GM19468 (cell line): ENCODE measurements at regions not wholly inside any gene's neighbourhood (a gene's known extent, or its start where the extent isn't known, plus 50 kb on each side); places are given as distances from the start of the nearest gene placed in this dataset.
"Not testable (repeated sequence)": the region's sequence is repeated elsewhere in the genome, so short reads cannot be mapped to it uniquely, and the experiment has no call there.

Experiments
- ATAC-seq: cut with Tn5 transposase; IDR thresholded peaks from one replicate; pipeline ENCODE4 v1.9.1; 2021; ENCODE audit warnings: mild to moderate bottlenecking, moderate library complexity, moderate number of reproducible peaks; ENCODE audit not compliant: unreplicated experiment; ENCODE audit errors: extremely low read depth

- no peak for ATAC-seq
These were observed 598.1 kb upstream of the CBLB start for GRCh38 chr3:106466881-106467280.

GRCh38 chr3:106473576-106474475, 605.0 kb upstream of the CBLB start:
- ATAC-seq: no peak

GRCh38 chr3:106482451-106482850, 613.6 kb upstream of the CBLB start:
- no peak for ATAC-seq

- no peak for ATAC-seq
These were observed 616.4 kb upstream of the CBLB start for GRCh38 chr3:106485217-106485616.

GRCh38 chr3:106485802-106486201, 617.0 kb upstream of the CBLB start:
- ATAC-seq: no peak

- ATAC-seq: not testable (repeated sequence)
These were observed 618.3 kb upstream of the CBLB start for GRCh38 chr3:106486945-106487639.

- no peak for ATAC-seq
These were observed 619.5 kb upstream of the CBLB start for GRCh38 chr3:106488331-106488730.

- ATAC-seq: no peak
These were observed 623.0 kb upstream of the CBLB start for GRCh38 chr3:106491796-106492195.

GRCh38 chr3:106508331-106508893, 639.6 kb upstream of the CBLB start:
- ATAC-seq: no peak

GRCh38 chr3:106510206-106510605, 641.4 kb upstream of the CBLB start:
- ATAC-seq: no peak

- ATAC-seq: no peak
These were observed 644.0 kb upstream of the CBLB start for GRCh38 chr3:106512846-106513245.

- ATAC-seq: peak; percentile 19
These were observed 645.6 kb upstream of the CBLB start for GRCh38 chr3:106514431-106514830.

- ATAC-seq: no peak
These were observed 649.7 kb upstream of the CBLB start for GRCh38 chr3:106518516-106518915.

GRCh38 chr3:106522397-106522796, 653.6 kb upstream of the CBLB start:
- no peak for ATAC-seq

- ATAC-seq: no peak
These were observed 660.1 kb upstream of the CBLB start for GRCh38 chr3:106528932-106529331.

- ATAC-seq: no peak
These were observed 660.9 kb upstream of the CBLB start for GRCh38 chr3:106529738-106530137.

- ATAC-seq: no peak
These were observed 661.6 kb upstream of the CBLB start for GRCh38 chr3:106530367-106530766.

GRCh38 chr3:106531771-106532329, 663.0 kb upstream of the CBLB start:
- ATAC-seq: not testable (repeated sequence)

- no peak for ATAC-seq
These were observed 664.4 kb upstream of the CBLB start for GRCh38 chr3:106533093-106533787.

- ATAC-seq: no peak
These were observed 665.0 kb upstream of the CBLB start for GRCh38 chr3:106533788-106534160.
